ENCODE measurements at regions not wholly inside any gene's neighbourhood (a gene's known extent, or its start where the extent isn't known, plus 50 kb on each side); places are given as distances from the start of the nearest gene placed in this dataset.
A peak's percentile ranks its signal among the peaks of the same experiment; 100 is the strongest.

GRCh38 chr5:99706160-99706559 lies 777.4 kb upstream of the CHD1 start:
- Histone ChIP-seq H3K18ac (ENCODE audit: insufficient read length, low read depth, low read length) (peak overlapping the region; percentile 37), H2AK5ac (ENCODE audit: insufficient read length, low read length) (no peak overlapping the region), H3K14ac (ENCODE audit: insufficient read depth, low read length) (no peak overlapping the region), H4K5ac (ENCODE audit: insufficient read length, low read depth, low read length) (no peak overlapping the region), H4K8ac (replicated peaks; ENCODE audit: insufficient read length, low read depth, low read length) (no peak overlapping the region), H3K79me1 (ENCODE audit: insufficient read depth, low read depth, low read length, poor library complexity, severe bottlenecking) (no peaks in the 10 kb centered on the region), H3K27me3 (ENCODE audit: insufficient read depth, low read length) (no peaks in the 10 kb centered on the region), H3K23ac (ENCODE audit: insufficient read length, low read depth, low read length) (no peak overlapping the region), H3K9ac (ENCODE audit: extremely low read depth, insufficient read length, low read length) (no peak overlapping the region), H4K91ac (ENCODE audit: insufficient read length, low read depth, low read length) (no peak overlapping the region), H3K4me2 (ENCODE audit: insufficient read depth, insufficient read length, low read length) (no peak overlapping the region), H3K56ac (ENCODE audit: insufficient read length, low read depth, low read length) (no peak overlapping the region), H3T11ph (ENCODE audit: low read length) (no peak overlapping the region), H2BK5ac (ENCODE audit: insufficient read length, low read length) (no peak overlapping the region), H3K23me2 (ENCODE audit: insufficient read length, low read depth, low read length, poor library complexity, severe bottlenecking) (no peaks in the 10 kb centered on the region), H4K20me1 (ENCODE audit: control insufficient read depth, insufficient read depth, insufficient read length) (no peaks in the 10 kb centered on the region), H2BK120ac (ENCODE audit: low read depth, low read length, poor library complexity, severe bottlenecking) (no peak overlapping the region), H2AFZ (ENCODE audit: low read length) (no peak overlapping the region), H2BK12ac (ENCODE audit: insufficient read length, low read depth, low read length) (no peak overlapping the region), H3K27ac (ENCODE audit: insufficient read length, low read depth, low read length) (no peak overlapping the region), H2BK20ac (ENCODE audit: low read depth, low read length, poor library complexity, severe bottlenecking) (no peak overlapping the region), H3K9me3 (ENCODE audit: control insufficient read depth, low read depth, low read length) (no peaks in the 10 kb centered on the region), H3K4ac (ENCODE audit: low read depth, low read length) (no peak overlapping the region), H3K79me2 (ENCODE audit: insufficient read depth, low read length) (no peaks in the 10 kb centered on the region), H3K4me1 (ENCODE audit: insufficient read depth, low read length) (no peaks in the 10 kb centered on the region), H2BK15ac (ENCODE audit: low read depth, low read length) (no peak overlapping the region)
- H3K9me3 Mint-ChIP-seq: peaks cover 0 to 4% of the 10 kb centered on the region in 2 experiments; a peak in 2 of 5 replicates
- H3K4me3 Mint-ChIP-seq: no peak overlapping the region
- H3K27me3 Mint-ChIP-seq (ENCODE audit: low read depth): no peaks in the 10 kb centered on the region
- H3K36me3 Mint-ChIP-seq (ENCODE audit: insufficient read depth in 1 of 3, low read depth in 3 of 3): 0 out of 7 replicates have a peak, but pooled peaks cover 0 to 2% (median 0%) of the 10 kb centered on the region in 3 experiments
- no peak overlapping the region for H3K27ac Mint-ChIP-seq
- no peak for DNase-seq
- WGBS (ENCODE audit: extremely low coverage, insufficient read length, low lambda C conversion rate): no CpG with 5 or more reads among the region's 8 CpGs
- TF ChIP-seq, protein P1, sequence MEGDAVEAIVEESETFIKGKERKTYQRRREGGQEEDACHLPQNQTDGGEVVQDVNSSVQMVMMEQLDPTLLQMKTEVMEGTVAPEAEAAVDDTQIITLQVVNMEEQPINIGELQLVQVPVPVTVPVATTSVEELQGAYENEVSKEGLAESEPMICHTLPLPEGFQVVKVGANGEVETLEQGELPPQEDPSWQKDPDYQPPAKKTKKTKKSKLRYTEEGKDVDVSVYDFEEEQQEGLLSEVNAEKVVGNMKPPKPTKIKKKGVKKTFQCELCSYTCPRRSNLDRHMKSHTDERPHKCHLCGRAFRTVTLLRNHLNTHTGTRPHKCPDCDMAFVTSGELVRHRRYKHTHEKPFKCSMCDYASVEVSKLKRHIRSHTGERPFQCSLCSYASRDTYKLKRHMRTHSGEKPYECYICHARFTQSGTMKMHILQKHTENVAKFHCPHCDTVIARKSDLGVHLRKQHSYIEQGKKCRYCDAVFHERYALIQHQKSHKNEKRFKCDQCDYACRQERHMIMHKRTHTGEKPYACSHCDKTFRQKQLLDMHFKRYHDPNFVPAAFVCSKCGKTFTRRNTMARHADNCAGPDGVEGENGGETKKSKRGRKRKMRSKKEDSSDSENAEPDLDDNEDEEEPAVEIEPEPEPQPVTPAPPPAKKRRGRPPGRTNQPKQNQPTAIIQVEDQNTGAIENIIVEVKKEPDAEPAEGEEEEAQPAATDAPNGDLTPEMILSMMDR (conservative IDR thresholded peaks at IDR 0.05): no peak
- H3K4me1 Mint-ChIP-seq: no peaks in the 10 kb centered on the region
